Psoas muscle (tissue), 7 donors: ENCODE measurements at regions not wholly inside any gene's neighbourhood (a gene's known extent, or its start where the extent isn't known, plus 50 kb on each side); places are given as distances from the start of the nearest gene placed in this dataset.
"Not testable (repeated sequence)": the region's sequence is repeated elsewhere in the genome, so short reads cannot be mapped to it uniquely, and the experiment has no call there.

Experiments used
- ATAC-seq, 4 donors: fragments of 200-7000 bp; cut with Tn5 transposase; one replicate each; pipeline ENCODE4 v1.9.1; 2020; ENCODE audit warnings: moderate library complexity in 3 of 4, mild to moderate bottlenecking in 2 of 4
- DNase-seq, 2 donors: peaks; one replicate each; pipeline ENCODE4 v3.0.0-alpha.2; 2020
- H3K27ac ChIP-seq: fragments of 200-600 bp; one replicate; pipeline ENCODE4 v1.8.0; 2022
- H3K27me3 ChIP-seq, 3 donors: fragments of 200-600 bp in 1 of 3; one replicate each; pipeline versions ENCODE4 v1.6.1 to v1.8.0; 2013 to 2022; ENCODE audit warnings: low read length in 2 of 3, mild to moderate bottlenecking in 2 of 3, moderate library complexity in 1 of 3; ENCODE audit not compliant: insufficient read depth in 3 of 3
- H3K36me3 ChIP-seq, 2 donors: fragments of 200-600 bp in 1 of 2; one replicate each; pipeline versions ENCODE4 v1.6.1 to v1.8.0; 2013 to 2022; ENCODE audit warnings: low read depth in 1 of 2, mild to moderate bottlenecking in 1 of 2, moderate library complexity in 1 of 2; ENCODE audit not compliant: insufficient read depth in 1 of 2
- H3K4me1 ChIP-seq: fragments of 200-600 bp; one replicate; pipeline ENCODE4 v1.8.0; 2022
- H3K4me3 ChIP-seq: fragments of 200-600 bp; one replicate; pipeline ENCODE4 v1.8.0; 2022; ENCODE audit warnings: mild to moderate bottlenecking
- H3K9me3 ChIP-seq: fragments of 200-600 bp; one replicate; pipeline ENCODE4 v1.8.0; 2022
- CTCF ChIP-seq: fragments of 200-600 bp; IDR thresholded peaks from one replicate; pipeline ENCODE4 v1.8.0; 2022; ENCODE audit warnings: antibody characterized with exemption
- whole genome bisulfite sequencing, 3 donors: extraction: QIAGEN DNeasy Blood & Tissue Kit; methylation state at CpG; one replicate each; pipeline versions ENCODE4 v1.1.6 to v1.1.7; 2013; 5-methylcytosine and 5-hydroxymethylcytosine counted together
- intact Hi-C, 2 donors: fragments of 100-400 bp; cut with DNase I; formaldehyde crosslinking; loops; one replicate each; pipeline versions ENCODE4 v1.11.0 to v1.14.2; 2022
- donor health status: healthy with polysubstance abuse.
- donor health status: DM: no; HTN: no; CAD: no; lungs with moderate emphysema.
- donor health status: Bipolar disorder and iron deficiency.
- donor health status: healthy.
- donor health status: DM: yes; HTN: yes; CAD: no.
- donor health status: DM: no; HTN: no; CAD: no.
- donor health status: DM: yes; HTN: yes; CAD: no.

GRCh38 chr13:22938576-22938975, 242.2 kb upstream of the SGCG start:
- no peak for ATAC-seq
- TF ChIP-seq CTCF, result no peak
- Histone ChIP-seq H3K36me3 (no peaks in the 10 kb centered on the region), H3K4me1 (no peaks in the 10 kb centered on the region), H3K9me3 (no peaks in the 10 kb centered on the region), H3K27me3 (peaks cover 0 to 2% (median 0%) of the 10 kb centered on the region in 3 donors), H3K27ac (no peak overlapping the region), H3K4me3 (no peak overlapping the region)
- no peak for DNase-seq
- 94 to 95% (median 95%) methylated on average over 19 to 22 of the region's 22 CpGs for WGBS, 3 donors
- intact Hi-C loops, result loop anchor here in 1 of 2 donors (10.0 kb wide), 1 partner anchor 1416 kb away; no protein-coding TSS in a partner anchor

- Histone ChIP-seq H3K27me3 (peaks cover 0 to 2% (median 0%) of the 10 kb centered on the region in 3 donors), H3K9me3 (no peaks in the 10 kb centered on the region), H3K36me3 (no peaks in the 10 kb centered on the region), H3K27ac (no peak overlapping the region), H3K4me1 (no peaks in the 10 kb centered on the region), H3K4me3 (no peak overlapping the region)
- TF ChIP-seq CTCF, result no peak
- 80 to 92% (median 85%) methylated on average over 3 of the region's 3 CpGs for WGBS, 3 donors
- no peak for ATAC-seq
- no peak for DNase-seq
- intact Hi-C loops, result loop anchor here in 1 of 2 donors (10.0 kb wide), 1 partner anchor 1416 kb away; no protein-coding TSS in a partner anchor
These were observed 241.6 kb upstream of the SGCG start for GRCh38 chr13:22939157-22939556.

GRCh38 chr13:22940090-22940710, 240.6 kb upstream of the SGCG start:
- Histone ChIP-seq H3K4me3 (no peak overlapping the region), H3K27ac (no peak overlapping the region), H3K4me1 (no peaks in the 10 kb centered on the region), H3K36me3 (no peaks in the 10 kb centered on the region), H3K27me3 (peaks cover 0 to 2% (median 0%) of the 10 kb centered on the region in 3 donors), H3K9me3 (no peaks in the 10 kb centered on the region)
- TF ChIP-seq CTCF, result no peak
- intact Hi-C loops, result no loop called here
- WGBS, 3 donors, result 83 to 90% (median 84%) methylated on average over 10 to 11 of the region's 11 CpGs
- DNase-seq (no peak), ATAC-seq (no peak)

GRCh38 chr13:22940736-22941135, 240.0 kb upstream of the SGCG start:
- no peak overlapping the region for H3K4me3 ChIP-seq
- H3K9me3 ChIP-seq, result no peaks in the 10 kb centered on the region
- H3K4me1 ChIP-seq, result no peaks in the 10 kb centered on the region
- ATAC-seq, result no peak
- peaks cover 0 to 2% (median 0%) of the 10 kb centered on the region in 3 donors for H3K27me3 ChIP-seq
- intact Hi-C loops, result no loop called here
- no peak for TF ChIP-seq CTCF
- DNase-seq, result no peak
- 73 to 79% (median 77%) methylated on average over 14 of the region's 14 CpGs for WGBS, 3 donors
- H3K27ac ChIP-seq, result no peak overlapping the region
- H3K36me3 ChIP-seq, result no peaks in the 10 kb centered on the region

GRCh38 chr13:22941495-22941894, 239.3 kb upstream of the SGCG start:
- H3K27me3 ChIP-seq, H3K36me3 ChIP-seq, H3K27ac ChIP-seq, H3K4me1 ChIP-seq, H3K9me3 ChIP-seq, ATAC-seq, DNase-seq, H3K4me3 ChIP-seq, intact Hi-C loops: not testable (repeated sequence)
- 49 to 63% (median 54%) methylated on average over 7 of the region's 8 CpGs for WGBS, 3 donors

- H3K27ac ChIP-seq, H3K36me3 ChIP-seq, ATAC-seq, H3K9me3 ChIP-seq, intact Hi-C loops, DNase-seq, H3K4me1 ChIP-seq, H3K27me3 ChIP-seq, H3K4me3 ChIP-seq: not testable (repeated sequence)
- 84 to 88% (median 88%) methylated on average over 12 to 13 of the region's 14 CpGs for WGBS, 3 donors
These were observed 237.9 kb upstream of the SGCG start for GRCh38 chr13:22942831-22943230.
